Mesothelial cell of epicardium (in vitro differentiated cells): ENCODE measurements at regions not wholly inside any gene's neighbourhood (a gene's known extent, or its start where the extent isn't known, plus 50 kb on each side); places are given as distances from the start of the nearest gene placed in this dataset.

ENCODE experiments used
- DNase-seq, 2 experiments: peaks; one replicate each; pipeline ENCODE4 v3.0.0; 2021; ENCODE audit warnings: low spot score in 2 of 2; ENCODE audit not compliant: unreplicated experiment in 2 of 2
- H3K27ac Mint-ChIP-seq: 2 replicates; pipeline ENCODE4 v1.8.0; 2021; ENCODE audit warnings: mixed read lengths
- H3K27me3 Mint-ChIP-seq: 2 replicates; pipeline ENCODE4 v1.8.0; 2021; ENCODE audit warnings: low read depth, mixed read lengths
- H3K36me3 Mint-ChIP-seq: 2 replicates; pipeline ENCODE4 v1.8.0; 2021; ENCODE audit warnings: mixed read lengths
- H3K4me1 Mint-ChIP-seq: 2 replicates; pipeline ENCODE4 v1.8.0; 2021; ENCODE audit warnings: mixed read lengths
- H3K4me3 Mint-ChIP-seq: 2 replicates; pipeline ENCODE4 v1.8.0; 2021; ENCODE audit warnings: mild to moderate bottlenecking, moderate library complexity, mixed read lengths
- H3K9me3 Mint-ChIP-seq: 2 replicates; pipeline ENCODE4 v1.8.0; 2021; ENCODE audit warnings: mixed read lengths
- CTCF ChIP-seq: fragments of 200-600 bp; sonication (generic); IDR thresholded peaks from one replicate; pipeline ENCODE4 v1.5.0; 2021; ENCODE audit warnings: antibody characterized with exemption; ENCODE audit not compliant: unreplicated experiment

- TF ChIP-seq CTCF: no peak
- Mint-ChIP-seq H3K36me3 (no peaks in the 10 kb centered on the region), H3K4me1 (peaks cover 10% of the 10 kb centered on the region), H3K27me3 (peaks cover 49% of the 10 kb centered on the region), H3K4me3 (no peak overlapping the region), H3K9me3 (no peaks in the 10 kb centered on the region), H3K27ac (no peak overlapping the region)
- no peak for DNase-seq
Measured at GRCh38 chr20:56976336-56976735, 290.1 kb downstream of the BMP7 start.

DNA sequence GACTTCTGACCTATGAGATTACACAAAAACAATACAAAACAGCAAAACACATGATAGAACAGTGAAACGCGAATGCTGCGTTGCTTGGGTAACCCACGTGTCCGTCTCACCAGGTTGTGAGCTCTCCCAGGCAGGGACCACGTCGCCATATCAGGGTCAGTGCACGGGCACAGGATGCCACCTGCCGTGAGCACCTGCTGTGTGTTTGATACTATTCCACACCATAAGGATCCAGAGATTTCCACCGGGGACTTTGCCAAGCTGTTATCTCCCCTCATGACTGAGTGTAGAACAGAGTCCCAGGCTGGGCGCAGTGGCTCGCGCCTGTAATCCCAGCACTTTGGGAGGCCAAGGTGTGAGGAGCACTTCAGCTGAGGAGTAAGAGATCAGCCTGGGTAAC lies 288.0 kb downstream of the BMP7 start:
- H3K4me3 Mint-ChIP-seq: no peak overlapping the region
- no peaks in the 10 kb centered on the region for H3K9me3 Mint-ChIP-seq
- no peaks in the 10 kb centered on the region for H3K36me3 Mint-ChIP-seq
- no peak for TF ChIP-seq CTCF
- peaks cover 36% of the 10 kb centered on the region for H3K27me3 Mint-ChIP-seq
- peaks cover 10% of the 10 kb centered on the region for H3K4me1 Mint-ChIP-seq
- DNase-seq: no peak
- no peak overlapping the region for H3K27ac Mint-ChIP-seq

DNA sequence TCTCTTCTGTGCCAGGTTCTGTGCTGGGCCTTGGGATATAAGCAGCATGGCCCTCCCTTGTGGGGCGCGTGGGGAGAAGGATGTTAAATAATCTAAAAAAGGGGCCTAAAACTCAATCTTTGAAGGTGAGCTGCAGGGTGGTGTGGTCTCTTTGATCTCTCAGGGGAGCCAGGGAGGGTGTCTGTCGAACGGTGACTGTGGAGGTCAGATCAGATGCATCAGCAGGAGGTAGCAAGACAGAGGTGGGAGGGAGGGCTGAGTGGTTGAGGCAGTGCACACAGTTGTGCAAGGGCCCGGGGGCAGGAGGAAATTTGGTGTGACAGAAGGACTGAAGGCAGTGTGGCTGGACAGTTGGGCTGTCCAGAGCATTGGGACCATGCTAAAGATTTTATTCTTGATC lies 287.3 kb downstream of the BMP7 start:
- H3K27me3 Mint-ChIP-seq: peaks cover 30% of the 10 kb centered on the region
- TF ChIP-seq CTCF: no peak

GRCh38 chr20:56981301-56981700 lies 285.1 kb downstream of the BMP7 start:
- no peak for DNase-seq
- Mint-ChIP-seq H3K36me3 (no peaks in the 10 kb centered on the region), H3K27me3 (peaks cover 9% of the 10 kb centered on the region), H3K27ac (peak overlapping the region; percentile 66), H3K9me3 (peaks cover 23% of the 10 kb centered on the region), H3K4me1 (peaks cover 2% of the 10 kb centered on the region), H3K4me3 (no peak overlapping the region)
- no peak for TF ChIP-seq CTCF

More for the DNA sequence above, 287.3 kb downstream of the BMP7 start:
- no peak overlapping the region for H3K27ac Mint-ChIP-seq
- DNase-seq: no peak
- H3K36me3 Mint-ChIP-seq: no peaks in the 10 kb centered on the region
- peaks cover 10% of the 10 kb centered on the region for H3K4me1 Mint-ChIP-seq
- no peak overlapping the region for H3K4me3 Mint-ChIP-seq
- H3K9me3 Mint-ChIP-seq: peaks cover 5% of the 10 kb centered on the region

DNA sequence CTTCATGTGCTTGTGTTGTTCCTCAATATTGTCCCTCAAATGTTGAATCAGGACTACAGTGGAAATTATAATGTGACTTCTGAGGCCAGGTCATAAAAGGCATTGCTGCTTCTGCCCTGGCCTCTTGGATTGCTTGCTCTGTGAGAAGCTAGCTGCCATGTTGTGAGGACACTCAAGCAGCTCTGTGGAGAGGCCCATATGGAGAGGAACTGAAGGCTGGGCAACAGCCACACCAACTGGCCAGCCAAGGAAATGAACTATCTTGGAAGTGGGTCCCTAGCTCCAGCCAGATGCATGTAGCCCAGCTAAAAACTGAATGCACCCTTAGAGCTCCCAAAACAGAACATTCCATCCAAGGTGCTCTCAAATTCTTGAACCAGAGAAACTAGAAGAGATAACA lies 282.6 kb downstream of the BMP7 start:
- Mint-ChIP-seq H3K27me3 (peaks cover 13% of the 10 kb centered on the region), H3K4me1 (peaks cover 10% of the 10 kb centered on the region), H3K9me3 (peaks cover 31% of the 10 kb centered on the region), H3K4me3 (no peak overlapping the region), H3K27ac (no peak overlapping the region), H3K36me3 (no peaks in the 10 kb centered on the region)
- TF ChIP-seq CTCF: no peak
- no peak for DNase-seq

DNA sequence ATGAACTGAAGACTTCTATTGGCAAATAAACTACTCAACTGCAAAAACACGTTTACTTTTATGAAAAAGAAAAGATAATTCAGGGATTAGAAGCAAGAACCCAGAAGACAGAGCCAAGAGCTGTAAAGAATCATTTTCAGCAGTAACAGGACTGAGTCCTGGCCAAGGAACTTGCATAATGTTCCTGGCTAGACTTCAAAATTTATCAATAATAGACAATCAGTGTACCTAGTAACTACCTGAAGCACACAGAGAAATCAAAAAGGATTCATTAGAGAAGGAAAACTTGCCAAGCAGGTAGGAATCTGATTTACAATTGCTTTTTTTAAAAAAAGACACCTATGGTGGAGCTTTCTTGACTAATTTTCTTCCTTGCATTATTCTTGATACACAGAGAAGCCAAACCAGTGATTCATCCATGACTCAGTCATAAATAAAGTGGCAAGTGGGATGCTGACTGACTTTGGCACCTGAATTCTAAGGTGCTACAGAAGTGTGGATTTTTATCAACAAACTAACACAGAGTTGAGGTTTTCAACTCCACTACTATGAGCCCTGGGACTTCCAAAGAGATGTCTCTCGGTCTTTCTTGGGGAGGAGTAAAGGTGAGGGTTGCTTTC lies 281.3 kb downstream of the BMP7 start:
- peaks cover 10% of the 10 kb centered on the region for H3K4me1 Mint-ChIP-seq
- no peaks in the 10 kb centered on the region for H3K36me3 Mint-ChIP-seq
- TF ChIP-seq CTCF: no peak
- no peak overlapping the region for H3K27ac Mint-ChIP-seq
- H3K9me3 Mint-ChIP-seq: peaks cover 31% of the 10 kb centered on the region
- H3K27me3 Mint-ChIP-seq: peaks cover 8% of the 10 kb centered on the region
- H3K4me3 Mint-ChIP-seq: no peak overlapping the region
- DNase-seq: no peak
